HCT116 (cell line): ENCODE measurements at regions not wholly inside any gene's neighbourhood (a gene's known extent, or its start where the extent isn't known, plus 50 kb on each side); places are given as distances from the start of the nearest gene placed in this dataset.

Source experiments
- ATAC-seq: fragments of 200-7000 bp; cut with Tn5 transposase; 2 replicates; pipeline ENCODE4 v1.9.1; 2020; ENCODE audit warnings: mild to moderate bottlenecking, moderate library complexity
- BruUV-seq: library from RNA; stranded (reverse); fragments of 400-500 nt; replicated peaks from 2 replicates; lab custom pipeline; 2021; lab: Mats Ljungman, UMichigan
- CTCF ChIA-PET: fragments of 300-600 bp; sonication (Branson Sonifier 250); formaldehyde crosslinking; loops from one replicate; lab custom pipeline; 2021; ENCODE audit warnings: antibody characterized with exemption; lab: Charles Lee
- POLR2A ChIA-PET: fragments of 300-600, 350-600 bp; sonication (Branson Sonifier 250); formaldehyde crosslinking; loops from one replicate; lab custom pipeline; 2021; ENCODE audit warnings: antibody characterized with exemption; lab: Charles Lee
- RAD21 ChIA-PET, 2 experiments: fragments of 300-600 bp; sonication (Branson Sonifier 250); formaldehyde crosslinking; loops; one replicate each; lab custom pipeline; 2023; ENCODE audit warnings: low total read pairs in 2 of 2; ENCODE audit not compliant: uncharacterized antibody in 2 of 2, unreplicated experiment in 2 of 2, low non-redundant PET in 1 of 2; lab: Charles Lee
- DNase-seq: peaks from one replicate; pipeline ENCODE4 v3.0.0-alpha.2; 2010; ENCODE audit warnings: low read depth, low spot score
- H2AFZ ChIP-seq: fragments of 200-600 bp; shearing (Covaris generic), sonication (generic); 2 replicates; pipeline ENCODE4 v1.6.1; 2017; ENCODE audit warnings: low read depth, mixed run types, mixed read lengths, antibody characterized with exemption, low read length; ENCODE audit not compliant: poor library complexity, severe bottlenecking
- H3K27ac ChIP-seq: 2 replicates; pipeline ENCODE4 v1.5.1; 2012; ENCODE audit warnings: low read depth, low read length
- H3K27me3 ChIP-seq: fragments of 200-600 bp; sonication (generic); 2 replicates; pipeline ENCODE4 v1.6.1; 2016; ENCODE audit warnings: mixed run types, low read length, mixed read lengths; ENCODE audit not compliant: insufficient read depth
- H3K36me3 ChIP-seq, 2 experiments: fragments of 200-500 bp in 1 of 2; fragments of 200-600 bp in 1 of 2; sonication (Bioruptor generic) in 1 of 2; sonication (generic) in 1 of 2; 2 replicates each; pipeline versions ENCODE4 v1.5.1 to v1.6.1; 2014 to 2016; ENCODE audit warnings: low read length in 2 of 2, inconsistent platforms in 1 of 2, mixed read lengths in 1 of 2, mixed run types in 1 of 2; ENCODE audit not compliant: insufficient read depth in 2 of 2, control insufficient read depth in 1 of 2
- H3K4me1 ChIP-seq, 2 experiments: fragments of 200-600 bp in 1 of 2; sonication (generic) in 1 of 2; 2 replicates each; pipeline versions ENCODE4 v1.5.1 to v1.6.1; 2012 to 2017; ENCODE audit warnings: low read length in 2 of 2, inconsistent platforms in 1 of 2, mild to moderate bottlenecking in 1 of 2, mixed read lengths in 1 of 2, mixed run types in 1 of 2, moderate library complexity in 1 of 2; ENCODE audit not compliant: insufficient read depth in 2 of 2, control insufficient read depth in 1 of 2
- H3K4me2 ChIP-seq: fragments of 200-600 bp; sonication (generic); 2 replicates; pipeline ENCODE4 v1.6.1; 2017; ENCODE audit warnings: mixed run types, low read length, mixed read lengths
- H3K4me3 ChIP-seq, 2 experiments: fragments of 200-600 bp in 1 of 2; sonication (generic) in 1 of 2; replicated peaks in 1 of 2; 2 replicates each; pipeline ENCODE4 v1.5.1; 2011 to 2016; ENCODE audit warnings: low read length in 2 of 2, control low read depth in 1 of 2, low read depth in 1 of 2, mild to moderate bottlenecking in 1 of 2, mixed read lengths in 1 of 2, mixed run types in 1 of 2
- H3K79me2 ChIP-seq: fragments of 200-600 bp; sonication (generic); 2 replicates; pipeline ENCODE4 v1.6.1; 2017; ENCODE audit warnings: mild to moderate bottlenecking, mixed run types, low read length, moderate library complexity, mixed read lengths; ENCODE audit not compliant: insufficient read depth
- H3K9ac ChIP-seq: fragments of 200-600 bp; sonication (generic); 2 replicates; pipeline ENCODE4 v1.6.1; 2016; ENCODE audit warnings: low read length, mixed read lengths
- H3K9me2 ChIP-seq: fragments of 200-600 bp; sonication (generic), shearing (Covaris generic); 2 replicates; pipeline ENCODE4 v1.6.1; 2017; ENCODE audit warnings: mixed run types, mild to moderate bottlenecking, moderate library complexity; ENCODE audit not compliant: insufficient read depth
- H3K9me3 ChIP-seq, 2 experiments: fragments of 200-500 bp in 1 of 2; fragments of 200-600 bp in 1 of 2; sonication (Bioruptor generic) in 1 of 2; sonication (generic) in 1 of 2; 2 replicates each; pipeline ENCODE4 v1.6.1; 2014 to 2017; ENCODE audit warnings: low read length in 2 of 2, mixed read lengths in 2 of 2, inconsistent platforms in 1 of 2, low read depth in 1 of 2, mild to moderate bottlenecking in 1 of 2, mixed run types in 1 of 2, moderate library complexity in 1 of 2; ENCODE audit not compliant: control insufficient read depth in 1 of 2, insufficient read depth in 1 of 2
- H4K20me1 ChIP-seq: fragments of 200-600 bp; sonication (generic), shearing (Covaris generic); 2 replicates; pipeline ENCODE4 v1.6.1; 2017; ENCODE audit warnings: mixed run types, mild to moderate bottlenecking, moderate library complexity; ENCODE audit not compliant: insufficient read depth
- EZH2phosphoT487 ChIP-seq: fragments of 200-600 bp; IDR thresholded peaks from 2 replicates; pipeline ENCODE4 v1.6.1; 2018; ENCODE audit warnings: antibody characterized with exemption, borderline replicate concordance
- JUND ChIP-seq: IDR thresholded peaks from 2 replicates; pipeline ENCODE4 v1.6.1; 2012
- POLR2AphosphoS5 ChIP-seq: IDR thresholded peaks from 2 replicates; pipeline ENCODE4 v1.6.1; 2011; ENCODE audit warnings: mild to moderate bottlenecking, low read depth, low read length, moderate library complexity
- intact Hi-C: fragments of 100-400 bp; cut with micrococcal nuclease; formaldehyde crosslinking; loops from 2 replicates; pipeline ENCODE4 v1.10.0; 2022

GRCh38 chr12:14280921-14281320, 84.6 kb upstream of the ATF7IP start:
- H3K27me3 ChIP-seq: no peaks in the 10 kb centered on the region
- no peaks in the 10 kb centered on the region for H3K9me3 ChIP-seq
- intact Hi-C loops: no loop called here
- H3K4me3 ChIP-seq: no peak overlapping the region
- no peak for DNase-seq
- no peaks in the 10 kb centered on the region for H3K4me1 ChIP-seq
- H3K27ac ChIP-seq: no peak overlapping the region
- ChIA-PET RAD21 (no interaction called here), POLR2A (no interaction called here), CTCF (no interaction called here)
- no peak overlapping the region for H2AFZ ChIP-seq
- no peaks in the 10 kb centered on the region for H3K9me2 ChIP-seq
- H3K79me2 ChIP-seq: no peaks in the 10 kb centered on the region
- no TSS peak for BruUV-seq
- no peak for ATAC-seq
- no peak overlapping the region for H3K4me2 ChIP-seq
- no peak overlapping the region for H3K9ac ChIP-seq
- H3K36me3 ChIP-seq: no peaks in the 10 kb centered on the region
- no peak for TF ChIP-seq EZH2phosphoT487
- no peak for TF ChIP-seq JUND
- no peaks in the 10 kb centered on the region for H4K20me1 ChIP-seq

- Histone ChIP-seq H3K4me2 (no peak overlapping the region), H3K4me3 (no peak overlapping the region), H3K36me3 (no peaks in the 10 kb centered on the region), H3K27me3 (no peaks in the 10 kb centered on the region), H3K79me2 (no peaks in the 10 kb centered on the region), H3K4me1 (no peaks in the 10 kb centered on the region), H3K9me3 (no peaks in the 10 kb centered on the region), H3K9me2 (no peaks in the 10 kb centered on the region), H4K20me1 (no peaks in the 10 kb centered on the region), H2AFZ (no peak overlapping the region), H3K27ac (no peak overlapping the region), H3K9ac (no peak overlapping the region)
- DNase-seq (no peak), ATAC-seq (no peak)
- POLR2A ChIA-PET: no interaction called here
- TF ChIP-seq JUND (no peak), EZH2phosphoT487 (no peak), POLR2AphosphoS5 (no peak)
- BruUV-seq: no TSS peak
- RAD21 ChIA-PET: no interaction called here
- intact Hi-C loops: no loop called here
- CTCF ChIA-PET: no interaction called here
Observed at GRCh38 chr12:14281539-14281938, 83.9 kb upstream of the ATF7IP start.
